ENCODE measurements at regions not wholly inside any gene's neighbourhood (a gene's known extent, or its start where the extent isn't known, plus 50 kb on each side); places are given as distances from the start of the nearest gene placed in this dataset.

- no peak for TF ChIP-seq CTCF (IDR thresholded peaks at IDR 0.05)
- TF ChIP-seq POLR2A (IDR thresholded peaks at IDR 0.05) = no peak
- no peak for TF ChIP-seq EP300 (IDR thresholded peaks at IDR 0.05)
- no peak for TF ChIP-seq POLR2AphosphoS5 (IDR thresholded peaks at IDR 0.05)
Measured at GRCh38 chr4:166399021-166399420, 526.0 kb downstream of the TLL1 start.

Data from sigmoid colon (tissue), 4 donors.